NCI-H748 treated with DMSO at 0.1 percent for 48 hours (cell line): ENCODE measurements at regions not wholly inside any gene's neighbourhood (a gene's known extent, or its start where the extent isn't known, plus 50 kb on each side); places are given as distances from the start of the nearest gene placed in this dataset.

ENCODE experiments used
- DNase-seq: peaks from one replicate; lab custom pipeline; 2025; lab: John Stamatoyannopoulos, UW

DNA sequence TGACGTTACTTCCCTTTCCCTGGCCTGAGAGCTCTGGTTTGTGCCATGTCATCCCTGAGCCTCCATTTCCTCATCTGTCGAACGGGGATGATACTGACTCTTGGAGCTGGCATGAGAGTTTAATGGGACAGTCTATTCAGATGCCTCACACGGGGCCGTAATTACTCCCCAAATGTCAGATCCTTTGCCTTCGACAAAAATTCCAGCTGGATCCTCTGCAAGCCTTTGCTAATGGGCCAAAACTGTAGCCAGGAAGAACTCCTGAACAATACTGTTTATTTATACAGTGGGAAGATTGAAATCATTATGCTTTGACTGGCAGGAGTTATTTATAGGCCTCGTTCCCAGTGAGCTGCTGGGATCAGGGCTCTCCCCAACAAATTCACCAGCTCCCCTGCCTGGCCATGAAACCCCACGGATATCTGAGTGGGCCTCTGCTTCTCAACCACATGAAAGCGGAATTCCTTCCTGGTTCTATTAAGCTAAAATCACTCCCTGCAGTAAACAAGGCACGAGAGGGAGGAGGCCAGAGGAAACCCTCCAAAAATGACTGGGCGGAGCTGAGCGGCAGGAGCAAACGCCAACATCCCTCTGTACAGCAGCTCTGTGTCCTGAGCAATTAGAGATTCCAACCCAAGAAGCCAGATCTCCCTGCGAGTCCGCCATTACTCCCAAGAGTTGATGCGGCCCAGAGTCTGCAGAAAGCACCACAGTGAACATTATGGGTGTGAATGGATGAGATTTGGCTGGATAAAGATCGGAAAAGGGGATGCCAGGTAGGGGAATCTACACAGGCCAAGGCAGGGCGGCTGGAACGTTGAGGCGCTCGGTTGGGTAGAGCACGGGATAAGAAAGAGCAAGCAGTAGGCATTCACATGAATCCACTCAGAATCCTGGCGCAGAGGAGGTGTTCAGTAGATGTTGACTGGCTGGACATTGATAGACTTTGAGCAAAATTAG lies 326.1 kb downstream of the BCL11B start:
- DNase-seq = no peak

DNA sequence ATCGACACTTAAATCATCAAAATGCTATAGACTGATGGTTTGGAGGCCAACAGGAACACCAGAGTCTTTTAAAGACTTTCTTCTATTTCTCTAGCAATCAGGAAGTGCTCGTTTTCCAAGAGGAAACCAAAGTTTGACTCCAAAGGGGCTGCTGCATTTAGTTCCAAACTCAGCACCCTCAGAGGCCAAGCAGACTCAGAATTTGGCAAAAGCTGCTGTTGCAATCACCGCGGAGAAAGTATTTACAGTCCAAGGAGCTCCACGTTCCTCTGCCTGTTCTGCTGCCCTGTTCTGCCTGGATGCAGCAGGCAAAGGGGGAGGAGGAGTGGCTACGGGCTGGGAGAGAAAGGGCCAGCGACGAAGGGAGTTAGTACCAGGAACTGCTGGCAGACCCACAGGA lies 325.1 kb downstream of the BCL11B start:
- no peak for DNase-seq

DNA sequence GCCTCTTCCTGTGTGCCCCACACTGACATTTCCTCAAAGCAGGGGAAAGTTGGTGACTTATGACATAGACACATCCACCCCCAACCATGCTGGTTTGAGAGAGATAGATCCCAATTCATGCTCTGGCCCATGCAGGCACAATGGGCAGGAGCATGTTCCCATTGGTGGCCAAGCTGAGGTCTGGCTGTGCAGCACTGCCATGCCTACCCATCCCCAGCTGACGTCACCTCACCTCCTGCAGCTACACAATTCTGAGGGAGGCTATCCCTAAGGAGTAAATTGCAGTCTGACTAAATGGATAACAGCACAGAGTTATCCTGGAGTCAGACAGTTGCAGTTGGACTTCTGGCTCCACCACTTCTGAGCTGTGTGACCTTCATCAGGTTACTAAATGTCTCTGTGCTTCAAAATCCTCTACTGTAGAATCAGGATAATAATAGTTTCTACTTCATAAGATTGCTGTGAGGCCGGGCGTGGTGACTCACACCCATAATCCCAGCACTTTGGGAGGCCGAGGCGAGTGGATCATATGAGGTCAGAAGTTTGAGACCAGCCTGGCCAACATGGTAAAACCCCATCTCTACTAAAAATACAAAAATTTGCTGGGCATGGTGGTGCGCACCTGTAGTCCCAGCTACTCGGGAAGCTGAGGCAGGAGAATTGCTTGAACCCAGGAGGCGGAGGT lies 323.9 kb downstream of the BCL11B start:
- no peak for DNase-seq

DNA sequence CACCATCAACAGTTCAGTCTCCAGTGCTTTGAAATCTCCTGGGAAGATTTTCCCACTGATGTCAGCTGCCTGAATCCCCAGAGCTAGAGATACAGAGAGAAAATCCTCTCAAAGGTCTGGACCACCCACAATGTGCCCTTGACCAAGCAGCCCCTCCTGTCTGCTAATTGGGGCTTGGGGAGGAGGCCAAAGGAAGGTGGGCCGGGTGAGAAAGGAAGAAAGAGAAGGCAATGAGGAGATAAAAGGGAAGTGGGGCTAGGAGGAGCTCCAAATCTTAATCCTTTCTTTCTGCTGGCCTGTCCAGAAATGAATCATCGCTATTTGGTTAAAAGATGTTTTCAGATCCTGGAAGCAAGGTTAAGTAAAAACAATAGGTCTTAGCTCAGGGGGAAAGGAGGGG lies 322.9 kb downstream of the BCL11B start:
- no peak for DNase-seq

DNA sequence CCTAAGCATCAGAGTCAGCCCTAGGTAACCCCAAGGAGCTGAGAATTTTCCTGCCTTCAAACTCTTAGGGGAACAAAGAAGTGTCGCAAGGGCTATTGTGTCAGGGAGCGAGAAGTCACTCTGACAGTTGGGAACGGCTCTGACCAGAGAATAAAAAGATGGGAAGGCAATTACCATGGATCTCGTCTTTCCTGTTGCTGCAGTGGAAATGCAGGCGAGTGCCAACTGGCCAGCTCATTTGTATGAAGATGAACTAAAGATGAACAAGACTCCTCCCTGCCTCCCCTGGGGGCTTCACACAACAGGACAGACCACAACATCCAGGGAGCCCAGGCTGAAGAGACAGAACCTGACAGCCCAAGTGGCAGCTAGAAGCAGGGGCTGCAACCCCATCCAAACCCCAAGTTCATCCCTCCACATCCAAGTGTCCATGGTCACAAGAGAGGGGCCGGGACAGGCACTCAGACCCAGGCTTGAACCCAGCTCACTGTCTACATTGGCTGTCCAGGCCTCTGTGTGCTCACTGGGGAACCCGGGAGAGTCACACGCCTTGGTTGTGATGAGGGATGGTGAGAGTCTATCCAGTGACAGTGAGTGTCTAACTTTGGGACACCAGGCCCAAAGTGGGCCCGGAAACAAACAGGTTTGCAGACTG lies 322.4 kb downstream of the BCL11B start:
- no peak for DNase-seq

DNA sequence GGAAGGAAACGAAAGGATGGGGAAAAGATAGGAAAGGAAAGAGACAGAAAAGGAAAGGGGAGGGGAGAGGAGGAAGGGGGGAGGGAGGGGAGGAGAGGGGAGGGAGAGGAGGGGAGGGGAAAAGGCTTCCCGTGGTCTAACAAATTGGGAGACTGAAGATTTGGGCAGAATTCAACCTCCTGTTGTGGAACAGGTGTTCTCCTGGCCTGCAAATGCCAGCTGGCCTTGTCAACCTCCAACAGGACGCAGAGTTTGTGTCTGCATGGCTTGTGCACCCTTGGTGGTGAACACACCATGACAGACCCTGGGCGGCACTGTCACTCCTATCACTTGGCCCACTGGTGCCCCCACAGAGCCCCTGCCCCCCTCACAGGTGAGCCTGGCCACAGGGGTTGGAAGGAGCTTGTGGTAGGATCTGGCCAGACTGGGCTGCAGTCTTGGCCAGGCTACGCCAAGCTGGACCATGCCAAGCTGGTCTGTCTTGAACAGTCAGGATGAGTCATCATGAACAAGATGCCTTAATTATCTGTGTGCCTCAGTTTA lies 321.6 kb downstream of the BCL11B start:
- no peak for DNase-seq

DNA sequence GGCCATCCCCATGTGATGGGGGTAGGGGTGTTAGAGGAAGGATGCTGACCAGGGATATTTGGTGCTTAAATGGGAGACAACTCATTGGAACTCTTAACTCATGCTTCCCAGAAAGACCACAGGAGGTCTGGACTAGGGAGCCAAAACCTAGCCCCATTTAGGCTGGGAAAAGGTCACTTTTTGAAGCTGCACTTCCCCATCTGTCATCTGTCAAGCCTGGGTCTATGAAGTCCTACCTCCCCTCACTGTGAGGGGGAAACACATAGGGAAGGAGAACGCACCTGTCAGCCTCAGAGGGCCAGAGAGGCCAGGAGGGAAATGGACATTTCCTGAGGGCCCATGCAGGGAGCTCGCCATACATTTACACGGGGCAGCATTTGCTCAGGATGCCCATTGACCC lies 321.0 kb downstream of the BCL11B start:
- no peak for DNase-seq

DNA sequence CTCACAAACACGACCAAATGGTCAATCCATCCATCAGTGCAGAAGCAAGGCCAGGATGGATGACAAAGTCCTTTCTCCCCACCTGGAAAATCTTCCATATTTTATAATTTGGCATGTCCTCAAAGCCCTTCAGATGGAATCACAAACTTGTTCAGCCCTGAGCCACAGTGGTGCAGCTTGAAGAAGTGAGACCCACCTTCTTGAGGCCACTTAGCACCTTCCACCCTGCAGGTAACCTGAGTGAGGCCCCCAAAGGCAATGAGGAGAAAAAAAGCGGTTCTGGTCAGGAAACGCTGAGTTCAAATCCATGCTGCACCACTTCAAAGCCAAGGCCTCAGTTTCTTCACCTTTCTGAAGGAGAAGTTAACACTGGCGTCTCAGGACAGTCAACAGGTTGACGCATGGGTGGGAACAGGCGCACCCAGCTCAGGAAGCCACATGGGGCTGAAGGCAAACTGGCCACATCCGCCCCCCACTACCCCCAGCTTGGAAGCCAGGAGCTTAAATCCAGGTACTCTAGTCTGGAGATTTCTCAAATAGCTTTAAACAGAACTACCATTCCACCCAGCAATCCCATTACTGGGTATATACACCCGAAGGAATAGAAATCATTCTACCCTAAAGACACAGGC lies 320.4 kb downstream of the BCL11B start:
- DNase-seq = no peak

DNA sequence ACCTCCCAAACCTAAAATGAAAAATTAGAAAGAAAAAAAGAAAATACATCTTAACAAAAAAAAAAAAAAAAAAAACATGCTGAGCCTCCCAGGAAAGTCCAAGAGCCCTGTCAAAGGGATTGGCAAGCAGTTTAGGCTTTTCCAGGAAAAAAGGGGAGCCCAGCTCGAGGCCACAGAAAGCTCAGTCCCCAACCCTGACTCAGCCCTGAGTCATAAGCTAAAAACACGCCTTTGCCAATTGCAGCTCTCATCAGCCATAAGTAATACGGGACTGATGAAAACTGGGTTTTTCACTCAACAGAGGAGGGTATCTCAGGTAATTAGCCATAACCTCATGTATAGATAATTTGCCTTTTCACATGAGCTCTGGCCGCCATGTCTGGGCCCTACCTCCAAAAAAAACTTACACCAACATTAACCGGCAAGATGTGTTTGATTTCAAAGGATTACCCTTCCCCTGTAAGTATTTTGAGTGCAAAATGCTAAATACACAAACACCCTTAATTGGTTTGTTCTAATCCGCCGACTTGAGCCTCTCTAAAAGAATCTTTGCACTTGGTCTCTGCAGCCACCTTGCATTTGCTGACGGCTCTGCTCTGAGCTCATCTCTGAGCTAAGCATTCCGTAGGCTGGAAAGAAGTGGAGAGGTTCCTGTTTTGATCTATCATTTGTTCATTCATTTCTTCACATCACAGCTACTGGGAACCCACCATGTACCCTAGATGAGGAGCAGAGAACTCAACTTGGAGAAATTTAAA lies 319.2 kb downstream of the BCL11B start:
- no peak for DNase-seq

DNA sequence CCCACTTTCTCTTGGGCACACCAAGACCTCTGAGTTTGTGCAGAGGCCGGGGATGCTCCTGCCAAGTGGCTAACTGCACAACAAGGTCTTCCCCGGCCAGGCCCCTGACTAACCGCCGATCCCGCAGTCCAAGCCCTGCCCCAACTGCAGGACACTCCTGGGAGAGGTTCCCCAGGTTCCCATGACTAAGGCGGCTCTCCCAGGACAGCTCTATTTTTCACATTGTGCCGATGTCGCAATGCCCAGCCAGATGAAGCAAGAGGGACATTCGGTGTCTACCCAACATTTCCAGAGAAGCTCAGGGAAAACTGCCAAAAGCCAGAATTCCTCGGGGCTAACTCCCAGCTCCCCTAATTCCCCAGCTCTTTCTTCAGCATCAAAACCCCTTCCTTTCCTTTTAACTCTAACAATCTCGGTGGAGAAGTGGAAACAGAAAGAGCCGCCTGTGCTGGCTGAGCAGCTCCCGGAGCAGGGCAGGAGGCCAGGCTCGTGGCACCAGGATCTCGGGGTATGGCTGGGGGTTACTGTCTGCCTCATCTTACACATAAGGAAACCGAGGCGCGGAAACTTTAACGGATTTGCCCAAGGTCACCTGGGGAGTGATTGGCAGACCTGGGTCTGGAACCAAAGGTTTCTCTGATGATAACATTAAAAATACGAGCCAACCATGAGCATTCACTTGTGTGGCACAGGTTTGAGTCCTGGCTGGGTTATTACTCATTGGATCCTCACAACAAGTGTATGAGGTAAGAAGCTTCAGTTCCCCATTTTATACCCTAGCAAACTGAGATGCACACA lies 318.2 kb downstream of the BCL11B start:
- DNase-seq = no peak

DNA sequence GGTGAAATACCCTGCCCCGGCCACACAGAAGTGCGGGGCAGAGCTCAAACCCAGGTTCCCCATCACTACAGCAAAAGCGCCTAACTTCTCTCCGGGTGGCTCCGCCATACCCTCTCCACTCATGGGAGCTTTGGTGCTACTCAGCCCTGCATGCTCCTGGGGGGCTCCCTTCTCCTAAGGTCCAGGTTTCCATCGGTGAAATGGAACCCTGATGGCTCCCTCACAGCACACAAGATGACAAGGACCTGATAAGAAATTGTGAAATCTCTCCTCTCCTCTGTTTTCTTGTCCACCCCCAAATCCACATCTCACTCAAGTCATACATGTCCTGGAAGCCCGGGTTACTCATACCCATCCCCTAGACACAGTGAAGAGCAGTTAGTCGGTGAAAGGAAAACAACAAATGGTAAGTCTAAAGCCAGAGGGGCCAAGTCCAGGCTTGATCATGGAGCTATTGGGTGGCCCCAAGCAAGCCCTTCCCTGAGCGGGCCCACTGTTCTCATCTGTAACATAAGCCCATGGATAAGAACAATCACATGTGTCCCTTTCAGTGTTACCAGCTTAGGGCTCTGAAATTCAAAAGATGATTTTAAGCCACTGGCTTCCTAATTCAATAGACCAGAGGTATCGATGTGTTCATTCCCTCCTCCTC lies 317.5 kb downstream of the BCL11B start:
- no peak for DNase-seq

DNA sequence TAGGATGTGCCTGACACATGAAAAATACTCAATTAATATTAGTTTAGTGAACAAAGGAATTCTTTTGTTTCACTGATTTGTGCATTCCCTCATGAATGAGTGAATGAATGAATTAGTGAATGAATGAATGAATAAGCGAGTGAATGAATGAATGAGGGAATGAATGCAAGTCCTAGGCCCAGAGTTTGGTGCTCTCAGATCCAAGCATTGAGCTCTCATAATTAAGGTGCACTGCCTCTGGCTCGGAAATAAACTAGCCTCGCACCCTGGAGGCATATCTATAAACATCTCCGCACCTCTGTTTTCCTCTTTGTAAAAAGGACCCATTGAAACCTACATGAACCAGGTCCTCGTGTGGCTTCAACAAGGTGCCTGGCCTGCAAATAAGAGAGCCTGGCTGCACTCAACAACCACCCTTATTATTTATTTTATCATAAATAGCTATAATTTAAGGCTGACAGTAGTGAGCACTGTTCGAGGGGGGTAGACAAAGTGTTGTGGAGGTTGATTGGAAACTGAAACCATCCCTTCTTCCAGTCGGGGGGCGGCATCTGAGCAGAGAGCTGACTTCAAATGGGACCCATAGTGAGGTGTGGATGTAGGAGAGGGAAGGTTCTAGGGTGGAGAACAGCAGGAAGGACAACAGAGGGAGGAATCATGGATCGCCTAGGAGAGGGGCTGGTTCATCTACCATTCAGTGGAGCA lies 316.8 kb downstream of the BCL11B start:
- DNase-seq = no peak

DNA sequence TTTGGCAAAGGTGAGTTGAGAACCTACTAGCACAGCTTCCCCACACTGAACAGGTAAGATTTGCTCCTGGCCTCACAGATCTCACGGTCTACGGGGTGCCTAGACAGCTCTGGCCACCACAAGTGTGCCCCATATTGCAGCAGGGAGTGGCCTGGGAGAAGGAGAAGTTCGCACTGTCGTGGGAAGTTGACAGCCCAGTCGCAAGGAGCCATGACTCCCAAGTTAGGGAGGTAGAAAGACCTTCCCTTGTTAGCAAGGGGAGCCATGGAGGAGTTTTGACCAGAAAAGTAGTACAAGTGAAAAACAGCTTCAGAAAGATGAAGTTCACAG lies 316.3 kb downstream of the BCL11B start:
- DNase-seq = no peak

DNA sequence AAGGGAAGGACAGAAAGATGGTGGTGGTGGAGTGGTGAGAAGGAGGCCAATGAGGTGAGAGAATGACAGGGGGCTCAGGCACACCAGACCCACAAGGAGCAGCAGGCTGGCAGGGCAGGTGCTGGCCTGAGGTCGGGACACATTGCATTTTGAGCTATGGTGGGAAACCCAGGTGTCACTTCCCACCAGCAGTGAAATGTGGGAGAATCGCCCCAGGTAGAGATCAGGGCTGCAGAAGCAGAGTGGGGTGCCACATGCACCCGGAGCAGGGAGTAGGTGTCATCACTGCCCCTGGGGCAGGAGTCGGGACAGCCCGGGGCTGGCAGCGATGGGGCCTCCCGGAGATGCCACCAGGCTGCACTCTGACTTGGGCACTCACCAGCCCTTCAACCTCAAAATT lies 315.8 kb downstream of the BCL11B start:
- no peak for DNase-seq

DNA sequence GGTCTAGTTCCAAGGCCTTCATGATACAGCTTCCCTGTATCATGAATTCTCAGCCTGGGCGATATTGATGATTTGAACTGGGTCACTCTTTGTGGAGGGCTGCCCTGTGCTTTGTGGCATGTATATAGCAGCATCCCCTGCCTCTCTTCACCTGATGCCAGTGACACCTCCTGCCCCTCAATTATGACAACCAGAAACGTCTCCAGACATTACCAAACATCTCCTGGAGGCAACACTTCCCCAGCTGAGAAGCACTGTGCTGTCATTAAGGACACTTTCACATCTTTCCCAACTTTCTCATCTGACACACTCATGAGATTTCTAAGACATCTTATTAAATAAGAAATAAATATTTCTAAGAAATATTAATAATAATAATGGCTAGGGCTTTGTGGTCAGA lies 315.3 kb downstream of the BCL11B start:
- no peak for DNase-seq

DNA sequence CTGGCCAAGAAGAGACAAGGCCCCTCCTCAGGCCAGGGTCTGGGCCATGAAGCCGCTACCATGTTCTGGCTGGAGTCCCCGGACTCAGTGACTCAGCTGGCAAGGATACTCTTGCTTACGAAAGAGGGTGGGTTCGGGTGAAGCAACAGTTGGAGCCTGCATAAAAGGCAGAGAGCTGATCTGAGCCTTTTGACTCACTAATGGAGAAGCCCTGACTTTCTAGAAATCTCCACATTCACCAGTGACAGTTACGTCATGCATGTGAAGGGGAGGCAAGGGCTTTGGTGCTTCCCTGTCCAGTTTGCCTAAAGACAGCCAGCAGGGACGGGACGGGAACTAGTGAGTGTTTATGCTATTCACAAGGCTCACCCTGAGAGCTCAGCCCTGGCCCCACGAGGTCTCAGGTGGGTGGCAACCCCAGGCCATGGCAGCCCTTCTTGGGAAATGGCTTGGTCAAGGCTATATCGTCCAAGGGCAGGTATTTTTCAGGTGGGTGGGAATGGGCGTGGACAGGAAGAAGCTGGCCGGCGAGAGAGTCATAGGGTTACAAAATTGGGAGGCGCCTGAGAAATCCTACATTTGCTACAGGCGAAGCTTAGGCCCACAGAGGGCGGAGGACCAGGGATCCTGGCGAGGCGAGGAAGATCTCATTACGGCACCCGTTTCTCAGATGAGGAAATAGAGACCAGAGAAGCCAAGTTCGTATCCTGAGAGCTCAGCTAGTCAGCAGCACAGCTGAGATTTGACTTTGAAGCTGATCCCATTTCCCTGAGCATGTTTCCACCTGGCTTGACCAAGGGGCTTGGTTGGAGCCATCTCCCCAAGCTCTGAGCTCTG lies 314.6 kb downstream of the BCL11B start:
- DNase-seq = no peak

DNA sequence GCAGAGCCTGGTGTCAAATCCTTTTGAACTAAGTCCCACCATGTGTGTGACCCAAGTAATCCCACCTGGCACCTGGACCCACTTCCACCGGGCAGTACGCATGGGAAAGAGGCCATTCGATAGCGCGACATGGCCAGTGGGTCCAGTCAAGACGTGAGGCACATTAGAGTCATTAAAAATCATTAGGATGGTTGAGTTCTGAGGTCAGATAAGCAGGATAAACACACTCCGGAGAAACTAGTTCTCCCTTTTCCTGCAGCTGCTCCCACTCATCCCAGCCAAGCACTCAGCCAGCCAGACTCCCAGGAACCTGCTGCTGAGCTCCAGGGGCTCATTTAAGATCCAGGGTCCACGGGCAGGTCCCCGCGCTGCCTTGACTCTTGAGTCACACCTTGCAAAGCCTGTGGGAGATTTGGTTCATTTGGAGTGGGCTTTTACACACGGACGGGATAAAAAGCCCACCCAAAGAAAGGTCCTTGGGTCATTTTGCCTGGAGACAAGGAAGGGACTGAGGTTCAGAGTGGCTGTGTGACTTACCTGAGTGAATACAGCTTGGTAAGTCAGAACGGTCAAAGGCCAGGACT lies 313.9 kb downstream of the BCL11B start:
- no peak for DNase-seq

DNA sequence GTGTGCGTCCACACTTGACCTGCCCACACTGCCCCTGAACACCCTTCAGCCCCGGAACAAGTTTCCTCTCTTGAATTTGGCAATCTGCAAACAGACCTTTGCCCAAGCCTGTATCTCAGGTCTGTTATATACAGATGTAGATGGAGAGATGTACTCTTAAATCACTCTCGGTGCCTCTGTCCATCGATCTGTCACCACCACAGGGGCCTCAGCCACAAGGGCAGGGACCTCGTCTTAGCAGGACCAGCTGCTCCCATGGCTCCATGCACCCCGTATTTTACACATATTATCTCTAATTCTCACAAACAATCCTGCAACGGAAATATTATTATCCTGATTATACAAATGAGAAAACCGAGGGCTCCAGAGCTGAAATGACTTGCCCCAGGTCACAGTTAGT lies 313.4 kb downstream of the BCL11B start:
- no peak for DNase-seq
